NCI-H345 treated with DMSO at 0.1 percent for 48 hours (cell line): ENCODE measurements at regions not wholly inside any gene's neighbourhood (a gene's known extent, or its start where the extent isn't known, plus 50 kb on each side); places are given as distances from the start of the nearest gene placed in this dataset.

Experiments used
- DNase-seq: peaks from one replicate; lab custom pipeline; 2025; ENCODE audit not compliant: unreplicated experiment; lab: John Stamatoyannopoulos, UW

GRCh38 chr12:100738086-100738485 lies 56.5 kb upstream of the ANO4 start:
- DNase-seq = no peak

- DNase-seq = peak; percentile 54
Measured at GRCh38 chr12:100741084-100741711, 53.4 kb upstream of the ANO4 start.

GRCh38 chr12:100743060-100743459 lies 51.5 kb upstream of the ANO4 start:
- DNase-seq = no peak
